ENCODE measurements at regions not wholly inside any gene's neighbourhood (a gene's known extent, or its start where the extent isn't known, plus 50 kb on each side); places are given as distances from the start of the nearest gene placed in this dataset.

- peaks cover 38% of the 10 kb centered on the region for H3K4me1 ChIP-seq (ENCODE audit: control insufficient read depth, insufficient read depth, low read length)
- H3K27me3 ChIP-seq (ENCODE audit: control insufficient read depth, insufficient read depth, low read length) = no peaks in the 10 kb centered on the region
- no peak for DNase-seq
- 83% methylated on average over 2 of the region's 9 CpGs for WGBS (ENCODE audit: insufficient coverage, low lambda C conversion rate)
- H3K4me3 ChIP-seq (ENCODE audit: low read length) = no peak overlapping the region
- H3K9me3 ChIP-seq (ENCODE audit: control insufficient read depth, low read depth, low read length) = no peaks in the 10 kb centered on the region
- H3K36me3 ChIP-seq (ENCODE audit: control insufficient read depth, insufficient read depth, low read length) = no peaks in the 10 kb centered on the region
- peak overlapping the region; percentile 53 for H3K27ac ChIP-seq (ENCODE audit: low read length)
Observed at GRCh38 chr13:109685203-109685602, 101.2 kb downstream of the IRS2 start.

- no peaks in the 10 kb centered on the region for H3K27me3 ChIP-seq (ENCODE audit: control insufficient read depth, insufficient read depth, low read length)
- no peaks in the 10 kb centered on the region for H3K9me3 ChIP-seq (ENCODE audit: control insufficient read depth, low read depth, low read length)
- H3K4me3 ChIP-seq (ENCODE audit: low read length) = no peak overlapping the region
- WGBS (ENCODE audit: insufficient coverage, low lambda C conversion rate) = 44% methylated on average over 3 of the region's 9 CpGs
- peak overlapping the region; percentile 53 for H3K27ac ChIP-seq (ENCODE audit: low read length)
- peaks cover 38% of the 10 kb centered on the region for H3K4me1 ChIP-seq (ENCODE audit: control insufficient read depth, insufficient read depth, low read length)
- peak in 1 of 2 donors; percentile 69 for DNase-seq
- H3K36me3 ChIP-seq (ENCODE audit: control insufficient read depth, insufficient read depth, low read length) = no peaks in the 10 kb centered on the region
Observed at GRCh38 chr13:109684824-109685202, 101.6 kb downstream of the IRS2 start.

GRCh38 chr13:109684084-109684823 lies 102.1 kb downstream of the IRS2 start:
- H3K4me3 ChIP-seq (ENCODE audit: low read length) = no peak overlapping the region
- WGBS (ENCODE audit: insufficient coverage, low lambda C conversion rate) = no CpG with 5 or more reads among the region's 7 CpGs
- DNase-seq = no peak

GRCh38 chr13:109682534-109683244 lies 103.7 kb downstream of the IRS2 start:
- peaks cover 32% of the 10 kb centered on the region for H3K4me1 ChIP-seq (ENCODE audit: control insufficient read depth, insufficient read depth, low read length)
- DNase-seq = no peak
- no peak overlapping the region for H3K27ac ChIP-seq (ENCODE audit: low read length)
- H3K4me3 ChIP-seq (ENCODE audit: low read length) = no peak overlapping the region
- no peaks in the 10 kb centered on the region for H3K9me3 ChIP-seq (ENCODE audit: control insufficient read depth, low read depth, low read length)
- no peaks in the 10 kb centered on the region for H3K27me3 ChIP-seq (ENCODE audit: control insufficient read depth, insufficient read depth, low read length)
- 100% methylated on average over 2 of the region's 8 CpGs for WGBS (ENCODE audit: insufficient coverage, low lambda C conversion rate)
- H3K36me3 ChIP-seq (ENCODE audit: control insufficient read depth, insufficient read depth, low read length) = no peaks in the 10 kb centered on the region

More at GRCh38 chr13:109684084-109684823, 102.1 kb downstream of the IRS2 start:
- peak overlapping the region; percentile 53 for H3K27ac ChIP-seq (ENCODE audit: low read length)
- peaks cover 38% of the 10 kb centered on the region for H3K4me1 ChIP-seq (ENCODE audit: control insufficient read depth, insufficient read depth, low read length)
- no peaks in the 10 kb centered on the region for H3K9me3 ChIP-seq (ENCODE audit: control insufficient read depth, low read depth, low read length)
- no peaks in the 10 kb centered on the region for H3K27me3 ChIP-seq (ENCODE audit: control insufficient read depth, insufficient read depth, low read length)
- H3K36me3 ChIP-seq (ENCODE audit: control insufficient read depth, insufficient read depth, low read length) = no peaks in the 10 kb centered on the region

- no peak overlapping the region for H3K4me3 ChIP-seq (ENCODE audit: low read length)
- DNase-seq = no peak
- H3K36me3 ChIP-seq (ENCODE audit: control insufficient read depth, insufficient read depth, low read length) = no peaks in the 10 kb centered on the region
- no peaks in the 10 kb centered on the region for H3K27me3 ChIP-seq (ENCODE audit: control insufficient read depth, insufficient read depth, low read length)
- H3K4me1 ChIP-seq (ENCODE audit: control insufficient read depth, insufficient read depth, low read length) = peaks cover 19% of the 10 kb centered on the region
- WGBS (ENCODE audit: insufficient coverage, low lambda C conversion rate) = 100% methylated on average over 1 of the region's 4 CpGs
- H3K27ac ChIP-seq (ENCODE audit: low read length) = no peak overlapping the region
- no peaks in the 10 kb centered on the region for H3K9me3 ChIP-seq (ENCODE audit: control insufficient read depth, low read depth, low read length)
Observed at GRCh38 chr13:109680930-109681329, 105.5 kb downstream of the IRS2 start.

- DNase-seq = no peak
- H3K9me3 ChIP-seq (ENCODE audit: control insufficient read depth, low read depth, low read length) = no peaks in the 10 kb centered on the region
- no peaks in the 10 kb centered on the region for H3K36me3 ChIP-seq (ENCODE audit: control insufficient read depth, insufficient read depth, low read length)
- no peak overlapping the region for H3K4me3 ChIP-seq (ENCODE audit: low read length)
- no peak overlapping the region for H3K27ac ChIP-seq (ENCODE audit: low read length)
- H3K27me3 ChIP-seq (ENCODE audit: control insufficient read depth, insufficient read depth, low read length) = no peaks in the 10 kb centered on the region
- peaks cover 16% of the 10 kb centered on the region for H3K4me1 ChIP-seq (ENCODE audit: control insufficient read depth, insufficient read depth, low read length)
- 67% methylated on average over 3 of the region's 4 CpGs for WGBS (ENCODE audit: insufficient coverage, low lambda C conversion rate)
Observed at GRCh38 chr13:109680288-109680687, 106.1 kb downstream of the IRS2 start.

- H3K36me3 ChIP-seq (ENCODE audit: control insufficient read depth, insufficient read depth, low read length) = no peaks in the 10 kb centered on the region
- no peak overlapping the region for H3K27ac ChIP-seq (ENCODE audit: low read length)
- no CpG with 5 or more reads among the region's 4 CpGs for WGBS (ENCODE audit: insufficient coverage, low lambda C conversion rate)
- H3K4me1 ChIP-seq (ENCODE audit: control insufficient read depth, insufficient read depth, low read length) = no peaks in the 10 kb centered on the region
- no peaks in the 10 kb centered on the region for H3K27me3 ChIP-seq (ENCODE audit: control insufficient read depth, insufficient read depth, low read length)
- no peak for DNase-seq
- no peaks in the 10 kb centered on the region for H3K9me3 ChIP-seq (ENCODE audit: control insufficient read depth, low read depth, low read length)
- no peak overlapping the region for H3K4me3 ChIP-seq (ENCODE audit: low read length)
Observed at GRCh38 chr13:109678459-109678858, 107.9 kb downstream of the IRS2 start.

GRCh38 chr13:109677206-109677605 lies 109.2 kb downstream of the IRS2 start:
- Histone ChIP-seq H3K27me3 (ENCODE audit: control insufficient read depth, insufficient read depth, low read length) (no peaks in the 10 kb centered on the region), H3K4me3 (ENCODE audit: low read length) (no peak overlapping the region), H3K27ac (ENCODE audit: low read length) (no peak overlapping the region), H3K9me3 (ENCODE audit: control insufficient read depth, low read depth, low read length) (no peaks in the 10 kb centered on the region), H3K36me3 (ENCODE audit: control insufficient read depth, insufficient read depth, low read length) (no peaks in the 10 kb centered on the region), H3K4me1 (ENCODE audit: control insufficient read depth, insufficient read depth, low read length) (no peaks in the 10 kb centered on the region)
- no peak for DNase-seq
- no CpG with 5 or more reads among the region's 5 CpGs for WGBS (ENCODE audit: insufficient coverage, low lambda C conversion rate)

GRCh38 chr13:109673477-109673876 lies 112.9 kb downstream of the IRS2 start:
- no peaks in the 10 kb centered on the region for H3K36me3 ChIP-seq (ENCODE audit: control insufficient read depth, insufficient read depth, low read length)
- WGBS (ENCODE audit: insufficient coverage, low lambda C conversion rate) = no CpG with 5 or more reads among the region's 1 CpG
- H3K4me3 ChIP-seq (ENCODE audit: low read length) = no peak overlapping the region
- no peaks in the 10 kb centered on the region for H3K9me3 ChIP-seq (ENCODE audit: control insufficient read depth, low read depth, low read length)
- H3K27me3 ChIP-seq (ENCODE audit: control insufficient read depth, insufficient read depth, low read length) = no peaks in the 10 kb centered on the region
- H3K27ac ChIP-seq (ENCODE audit: low read length) = no peak overlapping the region
- DNase-seq = no peak
- no peaks in the 10 kb centered on the region for H3K4me1 ChIP-seq (ENCODE audit: control insufficient read depth, insufficient read depth, low read length)

- H3K36me3 ChIP-seq (ENCODE audit: control insufficient read depth, insufficient read depth, low read length) = no peaks in the 10 kb centered on the region
- no peak for DNase-seq
- H3K9me3 ChIP-seq (ENCODE audit: control insufficient read depth, low read depth, low read length) = no peaks in the 10 kb centered on the region
- H3K4me3 ChIP-seq (ENCODE audit: low read length) = no peak overlapping the region
- no peak overlapping the region for H3K27ac ChIP-seq (ENCODE audit: low read length)
- H3K27me3 ChIP-seq (ENCODE audit: control insufficient read depth, insufficient read depth, low read length) = no peaks in the 10 kb centered on the region
- WGBS (ENCODE audit: insufficient coverage, low lambda C conversion rate) = no CpG with 5 or more reads among the region's 2 CpGs
- H3K4me1 ChIP-seq (ENCODE audit: control insufficient read depth, insufficient read depth, low read length) = no peaks in the 10 kb centered on the region
Observed at GRCh38 chr13:109672545-109672944, 113.8 kb downstream of the IRS2 start.
